Activated CD8-positive, alpha-beta memory T cell treated with anti-CD3 and anti-CD28 coated beads for 24 hours (primary cell): ENCODE measurements at regions not wholly inside any gene's neighbourhood (a gene's known extent, or its start where the extent isn't known, plus 50 kb on each side); places are given as distances from the start of the nearest gene placed in this dataset.
"Not testable (repeated sequence)": the region's sequence is repeated elsewhere in the genome, so short reads cannot be mapped to it uniquely, and the experiment has no call there.

ENCODE experiments used
- DNase-seq: peaks from one replicate; pipeline ENCODE4 v3.0.0-alpha.2; 2020

- not testable (repeated sequence) for DNase-seq
Measured at GRCh38 chr22:23379540-23380229, 199.4 kb downstream of the BCR start.

DNA sequence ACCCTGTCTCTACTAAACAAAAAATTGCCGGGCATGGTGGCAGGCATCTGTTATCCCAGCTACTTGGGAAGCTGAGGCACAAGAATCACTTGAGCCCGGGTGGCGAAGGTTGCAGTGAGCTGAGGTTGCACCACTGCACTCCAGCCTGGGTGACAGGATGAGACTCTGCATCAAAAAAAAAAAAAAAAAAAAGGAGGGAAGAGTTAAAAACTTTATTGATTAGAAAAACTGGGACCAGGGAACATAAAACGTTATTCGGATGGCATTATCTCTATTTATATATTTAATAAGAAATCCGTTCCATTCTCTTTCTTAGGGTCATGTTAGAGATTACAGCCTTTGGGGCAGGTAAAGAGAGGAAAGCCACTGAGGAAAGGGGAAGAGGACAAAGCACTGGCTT is 197.5 kb downstream of the BCR start:
- no peak for DNase-seq

GRCh38 chr22:23376256-23376655 is 195.9 kb downstream of the BCR start:
- no peak for DNase-seq

GRCh38 chr22:23375031-23375827 is 194.9 kb downstream of the BCR start:
- no peak for DNase-seq

GRCh38 chr22:23373601-23374000 is 193.3 kb downstream of the BCR start:
- DNase-seq: no peak

DNA sequence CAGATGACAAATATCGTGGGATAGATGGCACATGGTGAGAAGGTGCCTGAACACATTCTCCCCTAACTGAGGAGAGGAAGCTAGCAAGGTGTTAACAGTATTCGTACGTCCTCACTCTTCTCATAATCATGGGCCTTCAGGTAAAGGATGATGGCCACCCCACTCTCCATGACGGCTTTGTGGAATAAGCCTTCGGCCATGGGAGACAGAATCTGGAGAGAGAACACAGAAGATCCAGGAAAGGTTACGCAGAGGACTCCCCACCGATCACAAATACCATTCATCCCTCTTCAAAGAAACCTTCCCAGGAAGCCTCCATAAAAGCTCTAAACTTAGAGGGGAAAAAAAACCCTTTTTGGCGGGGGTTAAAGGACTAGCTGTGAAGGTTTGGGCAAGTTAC is 189.9 kb downstream of the BCR start:
- DNase-seq: no peak

DNA sequence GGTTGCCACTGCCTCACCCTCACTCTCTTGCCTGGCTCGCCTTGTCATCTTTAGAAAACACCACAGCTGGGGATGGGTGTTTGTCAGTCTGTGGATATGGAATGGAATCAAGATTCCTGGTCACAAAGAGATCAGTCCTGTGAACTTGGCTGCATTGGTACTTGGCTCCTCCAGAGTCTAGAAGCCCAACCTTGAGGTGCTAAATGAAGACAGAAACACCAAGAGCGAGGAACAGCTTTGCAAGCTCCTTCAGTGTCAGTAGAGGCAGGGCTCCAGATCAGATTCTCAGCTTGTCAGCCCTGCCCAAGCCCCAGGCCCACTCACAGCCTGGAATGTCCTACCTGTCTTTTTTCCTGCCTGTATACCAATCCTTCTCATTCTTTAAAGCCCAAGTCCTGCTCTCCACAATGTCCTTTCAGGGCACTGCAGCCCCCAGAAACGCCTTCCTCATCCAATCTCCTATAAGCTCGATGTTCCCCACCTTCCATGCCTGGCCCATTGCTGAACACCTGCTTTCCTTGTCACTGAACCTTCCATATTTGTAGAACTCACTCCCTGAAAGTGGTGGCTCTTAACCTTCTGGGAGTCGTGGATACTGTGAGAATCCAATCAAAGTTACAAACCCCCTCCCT is 188.9 kb downstream of the BCR start:
- peak; percentile 21 for DNase-seq
